Left kidney (tissue), 1 donor: ENCODE measurements at regions not wholly inside any gene's neighbourhood (a gene's known extent, or its start where the extent isn't known, plus 50 kb on each side); places are given as distances from the start of the nearest gene placed in this dataset.
A peak's percentile ranks its signal among the peaks of the same experiment; 100 is the strongest.

Experiments
- DNase-seq: peaks from one replicate; pipeline ENCODE4 v3.0.0-alpha.2; 2013

- DNase-seq = no peak
Observed at GRCh38 chr17:36756695-36757094, 155.3 kb downstream of the MRM1 start.

GRCh38 chr17:36760425-36760824 lies 159.0 kb downstream of the MRM1 start:
- DNase-seq = no peak

- DNase-seq = no peak
Observed at GRCh38 chr17:36761203-36761950, 160.0 kb downstream of the MRM1 start.

- no peak for DNase-seq
Observed at GRCh38 chr17:36765436-36766043, 164.2 kb downstream of the MRM1 start.

GRCh38 chr17:36768394-36768793 lies 167.0 kb downstream of the MRM1 start:
- DNase-seq = peak; percentile 63

- no peak for DNase-seq
Observed at GRCh38 chr17:36773039-36773438, 164.2 kb upstream of the LHX1 start.

GRCh38 chr17:36777118-36777517 lies 160.2 kb upstream of the LHX1 start:
- peak; percentile 73 for DNase-seq

- DNase-seq = peak; percentile 88
Observed at GRCh38 chr17:36778448-36778847, 158.8 kb upstream of the LHX1 start.

GRCh38 chr17:36779550-36779949 lies 157.7 kb upstream of the LHX1 start:
- DNase-seq = no peak

GRCh38 chr17:36784633-36785032 lies 152.6 kb upstream of the LHX1 start:
- no peak for DNase-seq

- DNase-seq = no peak
Observed at GRCh38 chr17:36786867-36787266, 150.4 kb upstream of the LHX1 start.

- no peak for DNase-seq
Observed at GRCh38 chr17:36791150-36791941, 145.9 kb upstream of the LHX1 start.

GRCh38 chr17:36791942-36792475 lies 145.3 kb upstream of the LHX1 start:
- DNase-seq = no peak

GRCh38 chr17:36792849-36793248 lies 144.4 kb upstream of the LHX1 start:
- DNase-seq = no peak

- DNase-seq = no peak
Observed at GRCh38 chr17:36793976-36794375, 143.3 kb upstream of the LHX1 start.

GRCh38 chr17:36807496-36808179 lies 129.6 kb upstream of the LHX1 start:
- DNase-seq = no peak

GRCh38 chr17:36808180-36808661 lies 129.1 kb upstream of the LHX1 start:
- no peak for DNase-seq

GRCh38 chr17:36812762-36813161 lies 124.5 kb upstream of the LHX1 start:
- no peak for DNase-seq

- no peak for DNase-seq
Observed at GRCh38 chr17:36813357-36813756, 123.9 kb upstream of the LHX1 start.

GRCh38 chr17:36813957-36814563 lies 123.2 kb upstream of the LHX1 start:
- DNase-seq = no peak

- DNase-seq = no peak
Observed at GRCh38 chr17:36814958-36815357, 122.3 kb upstream of the LHX1 start.
